Stimulated activated CD8-positive, alpha-beta memory T cell treated with anti-CD3 and anti-CD28 coated beads, Interleukin-4, amount 100 ng/mL, for 24 hours (primary cell): ENCODE measurements at regions not wholly inside any gene's neighbourhood (a gene's known extent, or its start where the extent isn't known, plus 50 kb on each side); places are given as distances from the start of the nearest gene placed in this dataset.

Experiments
- DNase-seq: peaks from one replicate; pipeline ENCODE4 v3.0.0-alpha.2; 2020; ENCODE audit warnings: low read depth

- no peak for DNase-seq
These were observed 430.0 kb downstream of the SLC4A3 start for GRCh38 chr2:220057391-220057790.

GRCh38 chr2:220057916-220058315 lies 430.5 kb downstream of the SLC4A3 start:
- DNase-seq: no peak

GRCh38 chr2:220064111-220065030 lies 436.9 kb downstream of the SLC4A3 start:
- DNase-seq: no peak

GRCh38 chr2:220065581-220065980 lies 438.2 kb downstream of the SLC4A3 start:
- no peak for DNase-seq

- no peak for DNase-seq
These were observed 441.4 kb downstream of the SLC4A3 start for GRCh38 chr2:220068846-220069245.

GRCh38 chr2:220070349-220070748 lies 442.9 kb downstream of the SLC4A3 start:
- DNase-seq: no peak

GRCh38 chr2:220071696-220072095 lies 444.3 kb downstream of the SLC4A3 start:
- DNase-seq: no peak

GRCh38 chr2:220072669-220073220 lies 445.3 kb downstream of the SLC4A3 start:
- no peak for DNase-seq

- no peak for DNase-seq
These were observed 448.4 kb downstream of the SLC4A3 start for GRCh38 chr2:220075835-220076234.

- no peak for DNase-seq
These were observed 449.3 kb downstream of the SLC4A3 start for GRCh38 chr2:220076734-220077133.

GRCh38 chr2:220077488-220077887 lies 450.1 kb downstream of the SLC4A3 start:
- no peak for DNase-seq

GRCh38 chr2:220078439-220078838 lies 451.0 kb downstream of the SLC4A3 start:
- no peak for DNase-seq

GRCh38 chr2:220079595-220079994 lies 452.2 kb downstream of the SLC4A3 start:
- no peak for DNase-seq

- no peak for DNase-seq
These were observed 453.7 kb downstream of the SLC4A3 start for GRCh38 chr2:220081171-220081570.

GRCh38 chr2:220090050-220090449 lies 462.6 kb downstream of the SLC4A3 start:
- DNase-seq: no peak

- DNase-seq: no peak
These were observed 469.0 kb downstream of the SLC4A3 start for GRCh38 chr2:220096406-220096805.

- no peak for DNase-seq
These were observed 474.6 kb downstream of the SLC4A3 start for GRCh38 chr2:220101980-220102379.

- DNase-seq: no peak
These were observed 476.2 kb downstream of the SLC4A3 start for GRCh38 chr2:220103596-220103995.

- DNase-seq: no peak
These were observed 477.5 kb downstream of the SLC4A3 start for GRCh38 chr2:220104871-220105351.

GRCh38 chr2:220106065-220106464 lies 478.6 kb downstream of the SLC4A3 start:
- no peak for DNase-seq

GRCh38 chr2:220107380-220107791 lies 480.0 kb downstream of the SLC4A3 start:
- DNase-seq: no peak

GRCh38 chr2:220114443-220114842 lies 487.0 kb downstream of the SLC4A3 start:
- no peak for DNase-seq

- DNase-seq: no peak
These were observed 489.6 kb downstream of the SLC4A3 start for GRCh38 chr2:220117025-220117424.
